NCI-H1436 (cell line): ENCODE measurements at regions not wholly inside any gene's neighbourhood (a gene's known extent, or its start where the extent isn't known, plus 50 kb on each side); places are given as distances from the start of the nearest gene placed in this dataset.

Experiments
- DNase-seq: peaks from one replicate; lab custom pipeline; 2025; lab: John Stamatoyannopoulos, UW

- DNase-seq = no peak
Observed at GRCh38 chr5:77948476-77948875, 172.3 kb upstream of the TBCA start.

- DNase-seq = no peak
Observed at GRCh38 chr5:77947041-77947428, 170.9 kb upstream of the TBCA start.

GRCh38 chr5:77946381-77947040, 170.4 kb upstream of the TBCA start:
- peak; percentile 45 for DNase-seq

- no peak for DNase-seq
Observed at GRCh38 chr5:77945874-77946273, 169.7 kb upstream of the TBCA start.

DNA sequence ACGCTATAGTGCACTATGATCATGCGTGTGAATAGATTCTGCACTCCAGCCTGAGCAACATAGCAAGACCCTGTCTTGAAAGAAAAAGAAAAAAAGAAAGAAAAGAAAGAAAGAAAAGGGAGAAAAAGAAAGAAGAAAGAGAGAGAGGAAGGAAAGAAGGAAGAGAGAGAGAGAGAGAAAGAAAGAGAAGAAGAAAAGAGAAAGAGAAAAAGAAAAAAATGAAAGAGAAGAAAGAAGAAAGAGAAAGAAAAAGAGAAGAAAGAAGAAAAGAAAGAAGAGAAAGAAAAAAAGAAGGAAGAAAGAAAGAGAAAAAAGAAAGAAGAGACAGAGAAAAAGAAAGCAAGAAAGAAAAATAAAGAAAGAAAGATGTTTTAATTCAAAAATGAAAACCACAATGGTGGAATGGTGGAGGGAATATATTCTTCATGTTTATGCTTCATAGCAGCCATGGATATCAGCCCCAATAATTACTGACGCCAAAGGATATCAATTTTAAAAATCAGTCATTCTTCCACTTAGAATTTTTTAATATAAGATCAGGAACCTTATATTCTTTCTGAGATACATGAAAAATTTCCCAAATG, 168.7 kb upstream of the TBCA start:
- no peak for DNase-seq

DNA sequence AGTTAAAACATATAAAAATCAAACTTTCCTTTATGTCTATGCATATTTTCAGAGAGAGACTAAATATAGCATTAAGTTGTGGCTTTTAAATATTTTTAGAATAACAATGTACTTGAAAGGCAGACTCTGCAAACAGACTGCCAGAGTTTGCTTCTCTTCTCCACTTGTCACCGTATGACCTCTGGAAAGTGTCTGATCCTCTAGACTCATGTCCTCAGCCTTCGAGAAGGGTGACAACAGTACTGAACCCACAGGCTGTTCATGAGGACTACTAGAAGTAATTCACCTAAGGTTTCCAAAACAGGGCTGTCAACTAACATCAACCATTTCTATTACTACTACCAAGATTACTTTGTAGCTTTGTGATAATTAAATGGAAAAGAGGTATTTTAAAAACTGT, 167.7 kb upstream of the TBCA start:
- no peak for DNase-seq

- DNase-seq = no peak
Observed at GRCh38 chr5:77942578-77943239, 166.6 kb upstream of the TBCA start.

DNA sequence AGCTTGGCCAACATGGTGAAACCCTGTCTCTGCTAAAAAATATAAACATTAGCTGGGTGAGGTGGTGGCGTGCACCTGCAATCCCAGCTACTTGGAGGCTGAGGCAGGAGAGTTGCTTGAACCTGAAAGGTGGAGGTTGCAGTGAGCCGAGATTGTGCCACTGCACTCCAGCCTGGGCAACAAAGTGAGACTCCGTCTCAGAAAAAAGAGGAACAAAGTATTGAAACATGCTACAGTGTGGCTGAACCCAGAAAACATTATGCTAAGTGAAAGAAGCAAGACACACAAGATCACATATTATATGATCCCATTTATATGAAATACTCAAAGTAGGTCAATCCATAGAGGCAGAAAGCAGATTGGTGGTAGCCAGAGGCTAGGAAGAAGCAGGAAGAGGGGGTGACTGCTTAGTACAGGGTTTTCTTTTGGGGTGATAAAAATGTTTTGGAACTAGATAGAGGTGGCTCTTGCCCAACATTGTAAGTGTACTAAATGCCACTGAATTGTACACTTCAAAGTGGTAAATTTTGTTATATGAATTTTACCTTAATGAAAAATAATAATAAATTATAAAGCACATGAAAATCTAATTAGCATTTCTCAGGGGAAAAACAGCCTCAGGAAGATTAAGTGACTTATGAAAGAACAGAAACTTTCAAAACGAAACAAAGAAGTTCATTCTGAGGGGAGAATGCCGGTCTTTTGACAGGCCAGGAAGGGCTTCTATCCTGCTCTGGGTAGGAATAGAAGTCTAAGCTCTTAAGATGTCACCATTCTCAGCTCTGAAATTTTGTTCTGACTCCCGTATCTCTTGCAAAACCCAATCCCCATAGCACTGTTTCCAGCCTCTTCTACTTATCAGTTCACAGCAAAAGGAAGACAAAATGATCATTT, 161.1 kb upstream of the TBCA start:
- DNase-seq = no peak

DNA sequence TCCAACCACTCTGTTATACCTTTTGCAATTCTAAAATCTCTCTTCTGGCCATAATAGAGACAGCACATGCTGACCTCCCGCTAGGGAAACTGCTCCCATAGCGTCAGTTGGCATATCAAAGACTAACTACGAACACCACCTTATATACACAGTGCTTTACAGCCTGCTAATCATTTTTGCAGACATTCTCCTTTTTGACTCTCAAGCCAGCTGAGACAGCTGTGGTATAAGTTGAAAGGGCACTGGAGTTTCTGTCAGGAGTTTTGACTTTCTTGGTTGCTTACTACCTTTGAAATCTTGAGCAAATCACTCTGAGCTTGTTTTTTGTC, 160.2 kb upstream of the TBCA start:
- DNase-seq = no peak

- DNase-seq = no peak
Observed at GRCh38 chr5:77935506-77936364, 159.6 kb upstream of the TBCA start.

DNA sequence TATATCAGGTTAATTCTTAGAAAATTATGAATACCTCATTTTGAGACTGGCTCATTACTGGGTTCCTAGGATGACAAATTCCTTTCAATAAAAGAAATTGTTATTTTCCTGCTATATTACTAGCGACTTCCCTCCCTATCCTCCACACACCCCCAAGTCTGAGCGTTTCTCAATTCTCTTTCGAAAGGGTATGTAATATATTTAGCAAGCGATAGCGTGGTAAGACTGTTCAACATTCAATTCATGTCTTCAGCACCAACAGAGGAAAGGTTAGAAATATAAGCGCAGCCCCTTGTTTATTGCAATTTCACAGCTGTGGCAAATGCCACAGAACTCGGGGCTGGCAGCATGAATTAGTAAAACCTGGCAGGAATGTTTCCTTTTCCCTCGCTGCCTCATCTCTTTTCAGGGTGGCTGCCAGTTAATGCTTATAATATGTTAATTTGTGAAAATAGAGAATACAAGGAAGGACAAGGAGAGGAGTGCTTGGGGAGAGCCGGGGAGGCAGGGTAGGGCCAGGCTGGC, 152.7 kb upstream of the TBCA start:
- DNase-seq = no peak

DNA sequence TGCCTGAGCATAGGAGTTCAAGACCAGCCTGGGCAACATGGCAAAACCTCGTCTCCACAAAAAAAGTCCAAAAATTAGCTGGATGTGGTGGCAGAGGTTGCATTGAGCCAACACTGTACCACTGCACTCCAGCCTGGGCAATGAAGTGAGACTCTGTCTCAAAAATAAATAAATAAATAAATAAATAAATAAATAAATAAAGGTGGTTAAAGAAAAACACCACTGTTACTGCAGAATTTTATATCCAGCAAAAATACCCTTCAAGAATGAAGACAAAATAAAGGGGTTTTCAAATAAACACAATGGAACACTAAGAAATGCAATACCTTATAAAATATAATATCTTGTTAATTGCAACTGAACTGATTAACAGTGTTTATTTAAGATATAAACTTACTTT, 150.2 kb upstream of the TBCA start:
- DNase-seq = no peak

DNA sequence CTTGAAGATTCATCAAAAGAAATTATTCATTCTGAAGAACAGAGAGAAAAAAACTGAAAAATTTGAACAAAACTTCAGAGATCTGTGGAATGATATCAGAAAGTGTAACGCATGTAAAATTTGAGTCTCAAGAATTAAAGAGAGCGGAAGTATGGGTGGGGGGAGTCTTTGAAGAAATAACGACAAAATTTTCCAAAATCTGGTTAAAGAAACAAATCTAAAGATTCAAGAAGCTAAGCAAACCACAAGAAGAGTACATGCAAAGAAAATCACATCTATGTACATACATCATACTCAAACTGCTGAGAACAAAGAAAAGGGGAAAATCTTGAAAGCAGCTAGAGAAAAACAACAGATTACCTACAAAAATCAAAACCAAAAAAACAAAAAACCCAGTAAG, 149.4 kb upstream of the TBCA start:
- DNase-seq = no peak

DNA sequence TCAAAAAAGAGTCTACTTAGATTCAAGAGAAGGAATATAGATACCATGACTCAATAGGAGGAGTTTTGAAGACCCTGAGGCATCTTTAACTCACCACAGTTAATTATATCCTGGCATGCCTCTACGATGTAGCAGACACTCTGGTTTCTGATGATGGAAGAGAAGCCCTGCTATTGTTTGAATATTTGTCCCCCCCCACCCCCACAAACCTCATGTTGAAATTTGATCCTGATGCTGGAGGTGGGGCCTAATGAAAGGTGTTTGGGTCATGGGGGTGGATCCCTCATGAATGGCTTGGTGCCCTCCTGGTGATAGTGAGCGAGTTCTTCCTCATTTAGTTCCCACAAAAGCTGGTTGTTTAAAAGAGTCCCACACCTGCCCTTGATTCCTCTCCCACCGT, 147.9 kb upstream of the TBCA start:
- no peak for DNase-seq

GRCh38 chr5:77923666-77924065, 147.5 kb upstream of the TBCA start:
- DNase-seq = no peak

- no peak for DNase-seq
Observed at GRCh38 chr5:77921094-77921768, 145.1 kb upstream of the TBCA start.

DNA sequence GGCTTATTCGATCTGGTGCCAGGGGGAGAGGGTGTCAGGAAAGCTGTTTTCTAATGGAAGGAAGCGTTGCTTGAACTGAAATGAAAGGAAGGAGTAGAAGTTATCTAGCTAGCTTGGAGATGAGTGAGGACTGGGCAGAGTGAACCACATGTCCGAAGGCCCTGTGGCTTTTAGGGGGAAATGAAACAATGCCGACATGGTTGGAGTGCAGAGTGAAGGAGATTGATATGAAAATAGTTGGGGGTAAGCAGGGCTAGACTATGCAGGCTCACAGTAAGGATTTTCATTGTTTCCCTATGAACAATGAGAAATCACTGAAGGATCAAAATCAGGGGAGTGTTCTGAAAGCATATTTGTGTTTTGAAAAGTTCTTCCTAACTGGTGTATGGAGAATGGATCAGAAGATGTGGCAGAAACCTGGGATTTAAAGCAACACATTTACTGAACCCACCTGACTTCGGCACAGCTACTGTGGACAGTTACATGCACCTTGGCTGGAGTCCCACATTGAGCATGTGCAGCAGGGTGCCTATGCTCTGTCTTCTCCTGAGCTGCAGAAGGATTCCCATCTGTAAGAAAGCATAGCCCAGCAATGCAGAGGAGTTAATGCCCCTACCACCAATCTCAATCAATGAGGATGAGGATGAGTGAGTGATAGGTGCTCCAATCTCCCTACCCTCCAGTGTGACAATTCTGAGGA, 144.4 kb upstream of the TBCA start:
- no peak for DNase-seq

GRCh38 chr5:77915346-77915745, 139.2 kb upstream of the TBCA start:
- DNase-seq = no peak

- no peak for DNase-seq
Observed at GRCh38 chr5:77912721-77913120, 136.6 kb upstream of the TBCA start.

GRCh38 chr5:77910602-77911188, 134.6 kb upstream of the TBCA start:
- no peak for DNase-seq
